GM19238 (cell line): ENCODE measurements at regions not wholly inside any gene's neighbourhood (a gene's known extent, or its start where the extent isn't known, plus 50 kb on each side); places are given as distances from the start of the nearest gene placed in this dataset.

ENCODE experiments used
- DNase-seq: peaks from one replicate; pipeline ENCODE4 v3.0.0; 2011; ENCODE audit warnings: low spot score; ENCODE audit not compliant: insufficient read length

GRCh38 chr6:20024316-20024673 is 187.1 kb downstream of the ID4 start:
- no peak for DNase-seq

- DNase-seq = no peak
Measured at GRCh38 chr6:20024978-20025377, 187.3 kb downstream of the MBOAT1 start.

DNA sequence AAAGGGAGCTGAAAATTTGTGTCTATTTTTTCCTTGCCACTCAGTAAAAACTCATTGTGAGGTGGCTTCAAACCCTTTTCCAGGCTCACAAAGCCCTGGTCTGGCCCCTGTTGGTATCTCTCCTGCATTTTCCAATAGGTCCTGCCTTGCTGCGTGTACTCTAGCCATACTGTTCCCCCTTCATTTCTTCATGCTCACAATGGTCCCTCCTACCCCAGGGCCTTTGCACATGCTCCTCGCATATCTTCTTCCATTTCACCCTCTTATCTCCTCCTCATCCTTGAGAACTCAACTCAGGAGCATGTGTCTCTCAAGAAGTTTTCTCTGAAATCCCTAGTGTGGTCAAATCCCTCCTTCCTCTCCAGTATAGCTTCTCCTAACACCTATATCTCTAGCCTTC is 186.6 kb downstream of the MBOAT1 start:
- no peak for DNase-seq

DNA sequence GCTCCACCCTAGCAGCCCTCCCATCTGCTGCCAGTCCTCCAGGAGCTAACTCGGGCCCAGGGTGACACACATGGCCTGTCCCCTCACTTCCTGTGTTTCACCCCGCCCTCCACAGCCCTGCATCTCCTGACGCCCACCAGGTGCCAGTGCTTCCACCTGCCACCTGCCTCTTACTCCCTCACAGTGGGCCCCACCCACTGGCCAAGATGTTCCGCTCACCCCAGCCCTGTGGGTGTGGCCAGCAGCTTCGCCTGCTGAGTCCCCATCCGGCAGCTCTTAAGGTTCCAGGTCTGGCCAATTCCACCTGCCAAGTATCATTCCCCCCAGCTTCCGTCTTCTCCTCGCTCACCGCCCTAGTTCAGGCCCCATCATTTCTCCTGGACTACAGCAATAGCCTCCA is 184.1 kb downstream of the MBOAT1 start:
- DNase-seq = no peak

GRCh38 chr6:20028562-20028961 is 183.7 kb downstream of the MBOAT1 start:
- DNase-seq = no peak

DNA sequence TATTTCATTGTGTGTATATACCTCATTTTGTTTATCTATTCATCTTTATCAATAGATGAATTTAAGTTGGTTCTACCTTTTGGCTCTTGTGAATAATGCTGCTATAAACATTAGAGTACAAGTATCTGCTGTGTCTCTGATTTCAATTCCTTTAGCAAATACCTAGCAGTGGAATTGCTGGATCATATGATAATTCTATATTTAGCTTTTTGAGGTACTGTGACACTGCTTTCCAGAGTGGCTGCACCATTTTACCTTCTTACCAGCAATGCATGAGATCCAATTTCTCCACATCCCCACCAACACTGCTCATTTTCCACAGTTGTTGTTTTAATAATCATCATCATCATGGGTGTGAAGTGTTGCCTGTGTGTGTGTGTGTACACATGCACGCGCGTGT is 182.3 kb downstream of the MBOAT1 start:
- DNase-seq = no peak

DNA sequence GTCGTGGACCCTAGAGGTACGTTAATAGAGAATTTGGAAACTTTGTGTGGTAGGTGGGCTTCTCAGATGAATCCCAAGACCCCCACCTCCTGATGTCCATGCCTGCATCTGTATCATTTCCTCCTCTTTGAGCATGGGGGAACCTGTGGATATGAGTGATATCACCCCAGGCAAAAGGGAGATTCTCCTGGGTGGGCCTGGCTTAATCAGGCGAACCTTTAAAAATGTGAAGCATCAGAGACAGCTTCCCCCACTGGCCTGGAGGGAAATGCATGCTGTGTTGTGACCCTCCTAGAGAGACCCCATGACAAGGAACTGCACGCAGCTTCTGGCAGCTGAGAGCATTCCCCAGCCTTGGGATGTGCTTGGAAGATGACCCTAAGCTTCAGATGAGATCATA is 180.9 kb downstream of the MBOAT1 start:
- DNase-seq = no peak

GRCh38 chr6:20033697-20034407 is 178.4 kb downstream of the MBOAT1 start:
- DNase-seq = no peak

- no peak for DNase-seq
Measured at GRCh38 chr6:20034408-20034769, 177.9 kb downstream of the MBOAT1 start.

- no peak for DNase-seq
Measured at GRCh38 chr6:20036141-20036677, 176.1 kb downstream of the MBOAT1 start.

- no peak for DNase-seq
Measured at GRCh38 chr6:20038410-20039204, 173.7 kb downstream of the MBOAT1 start.

DNA sequence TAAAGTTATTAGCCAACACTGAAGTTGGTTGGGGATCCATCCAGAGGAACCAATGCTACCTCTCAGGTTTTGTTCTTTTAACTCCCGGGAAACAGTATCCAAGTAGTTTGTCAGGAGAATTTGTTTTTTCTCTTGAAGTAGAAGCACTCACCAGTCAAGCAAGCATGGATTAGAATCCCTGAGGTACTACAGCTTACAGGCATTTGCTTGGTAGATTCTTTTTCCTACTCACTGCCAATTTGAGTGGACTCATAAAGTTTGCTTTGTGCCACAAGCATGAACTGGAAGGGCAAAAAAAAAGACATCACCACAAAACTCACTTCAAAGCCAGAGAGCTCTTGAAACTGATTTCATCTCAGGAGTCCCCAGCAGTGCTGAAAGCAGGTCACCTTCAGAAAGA is 167.4 kb downstream of the MBOAT1 start:
- DNase-seq = no peak
